ENCODE measurements at regions not wholly inside any gene's neighbourhood (a gene's known extent, or its start where the extent isn't known, plus 50 kb on each side); places are given as distances from the start of the nearest gene placed in this dataset.

GRCh38 chr2:128486640-128487375 lies 168.1 kb upstream of the HS6ST1 start:
- Histone ChIP-seq H3K36me3 (no peaks in the 10 kb centered on the region), H3K9me3 (no peaks in the 10 kb centered on the region), H3K4me1 (no peaks in the 10 kb centered on the region), H3K4me3 (no peak overlapping the region), H3K27me3 (no peaks in the 10 kb centered on the region), H3K27ac (no peak overlapping the region)
- DNase-seq = no peak
- no peak for ATAC-seq
- intact Hi-C loops (cut with DNase I) = no loop called here
- TF ChIP-seq CTCF (IDR thresholded peaks at IDR 0.05) = no peak

GRCh38 chr2:128487650-128488387 lies 169.2 kb upstream of the HS6ST1 start:
- no peak for DNase-seq
- TF ChIP-seq CTCF (IDR thresholded peaks at IDR 0.05) = no peak
- peaks cover 0 to 5% of the 10 kb centered on the region in 2 donors for H3K9me3 ChIP-seq
- no peaks in the 10 kb centered on the region for H3K4me1 ChIP-seq
- H3K36me3 ChIP-seq = no peaks in the 10 kb centered on the region
- no peak overlapping the region for H3K27ac ChIP-seq
- intact Hi-C loops (cut with DNase I) = no loop called here
- H3K4me3 ChIP-seq = no peak overlapping the region
- peaks cover 0 to 1% of the 10 kb centered on the region in 2 donors for H3K27me3 ChIP-seq
- no peak for ATAC-seq

GRCh38 chr2:128488434-128488833 lies 169.8 kb upstream of the HS6ST1 start:
- H3K4me3 ChIP-seq = no peak overlapping the region
- DNase-seq (no peak), ATAC-seq (no peak)
- H3K27ac ChIP-seq = no peak overlapping the region
- no peaks in the 10 kb centered on the region for H3K36me3 ChIP-seq
- intact Hi-C loops (cut with DNase I) = no loop called here
- H3K27me3 ChIP-seq = peaks cover 0 to 7% of the 10 kb centered on the region in 2 donors
- peaks cover 0 to 8% of the 10 kb centered on the region in 2 donors for H3K9me3 ChIP-seq
- H3K4me1 ChIP-seq = no peaks in the 10 kb centered on the region
- TF ChIP-seq CTCF (IDR thresholded peaks at IDR 0.05) = no peak

- no peak overlapping the region for H3K4me3 ChIP-seq
- H3K27ac ChIP-seq = no peak overlapping the region
- H3K9me3 ChIP-seq = peaks cover 0 to 8% of the 10 kb centered on the region in 2 donors
- no peak for TF ChIP-seq CTCF (IDR thresholded peaks at IDR 0.05)
- no peak for ATAC-seq
- no peaks in the 10 kb centered on the region for H3K4me1 ChIP-seq
- intact Hi-C loops (cut with DNase I) = no loop called here
- DNase-seq = no peak
- no peaks in the 10 kb centered on the region for H3K36me3 ChIP-seq
- H3K27me3 ChIP-seq = peaks cover 0 to 16% of the 10 kb centered on the region in 2 donors
Measured at GRCh38 chr2:128489526-128490273, 171.0 kb upstream of the HS6ST1 start.

GRCh38 chr2:128490321-128490720 lies 171.7 kb upstream of the HS6ST1 start:
- DNase-seq (no peak), ATAC-seq (no peak)
- Histone ChIP-seq H3K36me3 (no peaks in the 10 kb centered on the region), H3K4me3 (no peak overlapping the region), H3K27ac (no peak overlapping the region), H3K9me3 (peaks cover 0 to 8% of the 10 kb centered on the region in 2 donors), H3K27me3 (peaks cover 0 to 16% of the 10 kb centered on the region in 2 donors), H3K4me1 (no peaks in the 10 kb centered on the region)
- TF ChIP-seq CTCF (IDR thresholded peaks at IDR 0.05) = no peak
- intact Hi-C loops (cut with DNase I) = no loop called here
